ENCODE measurements at regions not wholly inside any gene's neighbourhood (a gene's known extent, or its start where the extent isn't known, plus 50 kb on each side); places are given as distances from the start of the nearest gene placed in this dataset.
"Not testable (repeated sequence)": the region's sequence is repeated elsewhere in the genome, so short reads cannot be mapped to it uniquely, and the experiment has no call there.

GRCh38 chr11:97865424-97866012, 1155.2 kb upstream of the CNTN5 start:
- DNase-seq (ENCODE audit: low spot score), result no peak

- no peak for DNase-seq (ENCODE audit: low spot score)
These were observed 1148.9 kb upstream of the CNTN5 start for GRCh38 chr11:97871816-97872215.

GRCh38 chr11:97880209-97880608, 1140.5 kb upstream of the CNTN5 start:
- no peak for DNase-seq (ENCODE audit: low spot score)

GRCh38 chr11:97883086-97883485, 1137.7 kb upstream of the CNTN5 start:
- DNase-seq (ENCODE audit: low spot score), result no peak

- DNase-seq (ENCODE audit: low spot score), result no peak
These were observed 1132.1 kb upstream of the CNTN5 start for GRCh38 chr11:97888641-97889040.

GRCh38 chr11:97890466-97890865, 1130.3 kb upstream of the CNTN5 start:
- no peak for DNase-seq (ENCODE audit: low spot score)

- DNase-seq (ENCODE audit: low spot score), result no peak
These were observed 1127.1 kb upstream of the CNTN5 start for GRCh38 chr11:97893612-97894011.

- no peak for DNase-seq (ENCODE audit: low spot score)
These were observed 1125.8 kb upstream of the CNTN5 start for GRCh38 chr11:97894978-97895377.

- DNase-seq (ENCODE audit: low spot score), result no peak
These were observed 1125.2 kb upstream of the CNTN5 start for GRCh38 chr11:97895572-97895971.

GRCh38 chr11:97902828-97903227, 1117.9 kb upstream of the CNTN5 start:
- no peak for DNase-seq (ENCODE audit: low spot score)

GRCh38 chr11:97905101-97905500, 1115.6 kb upstream of the CNTN5 start:
- DNase-seq (ENCODE audit: low spot score), result no peak

- no peak for DNase-seq (ENCODE audit: low spot score)
These were observed 1115.1 kb upstream of the CNTN5 start for GRCh38 chr11:97905671-97906070.

GRCh38 chr11:97908354-97908753, 1112.4 kb upstream of the CNTN5 start:
- DNase-seq (ENCODE audit: low spot score), result no peak

- no peak for DNase-seq (ENCODE audit: low spot score)
These were observed 1110.9 kb upstream of the CNTN5 start for GRCh38 chr11:97909614-97910399.

GRCh38 chr11:97912629-97913028, 1108.1 kb upstream of the CNTN5 start:
- no peak for DNase-seq (ENCODE audit: low spot score)

GRCh38 chr11:97922933-97923332, 1097.8 kb upstream of the CNTN5 start:
- DNase-seq (ENCODE audit: low spot score), result not testable (repeated sequence)

GRCh38 chr11:97934572-97935208, 1086.1 kb upstream of the CNTN5 start:
- no peak for DNase-seq (ENCODE audit: low spot score)

- DNase-seq (ENCODE audit: low spot score), result no peak
These were observed 1083.2 kb upstream of the CNTN5 start for GRCh38 chr11:97937501-97937900.

GRCh38 chr11:97938789-97939188, 1082.0 kb upstream of the CNTN5 start:
- no peak for DNase-seq (ENCODE audit: low spot score)

GRCh38 chr11:97943493-97943892, 1077.3 kb upstream of the CNTN5 start:
- no peak for DNase-seq (ENCODE audit: low spot score)

GRCh38 chr11:97948793-97949192, 1072.0 kb upstream of the CNTN5 start:
- DNase-seq (ENCODE audit: low spot score), result no peak

- no peak for DNase-seq (ENCODE audit: low spot score)
These were observed 1065.2 kb upstream of the CNTN5 start for GRCh38 chr11:97955595-97955994.

GRCh38 chr11:97956904-97957303, 1063.8 kb upstream of the CNTN5 start:
- no peak for DNase-seq (ENCODE audit: low spot score)

Measured in mucosa of gallbladder (tissue), 1 donor.